Transverse colon (tissue), 4 donors: ENCODE measurements at regions not wholly inside any gene's neighbourhood (a gene's known extent, or its start where the extent isn't known, plus 50 kb on each side); places are given as distances from the start of the nearest gene placed in this dataset.

ENCODE experiments used
- DNase-seq: peaks from one replicate; pipeline ENCODE4 v3.0.0-alpha.2; 2019
- H3K27ac ChIP-seq, 4 donors: fragments of 200-600 bp; sonication (generic); 2 replicates each; pipeline ENCODE4 v1.5.1; 2016 to 2018; ENCODE audit warnings: inconsistent platforms in 4 of 4
- H3K27me3 ChIP-seq: fragments of 200-600 bp; sonication (generic); 2 replicates; pipeline ENCODE4 v1.5.1; 2017; ENCODE audit warnings: inconsistent platforms
- H3K36me3 ChIP-seq, 4 donors: fragments of 200-600 bp; sonication (generic); 2 replicates each; pipeline ENCODE4 v1.5.1; 2017 to 2019; ENCODE audit warnings: inconsistent platforms in 4 of 4
- H3K4me1 ChIP-seq, 4 donors: fragments of 200-600 bp; sonication (generic); 2 replicates each; pipeline ENCODE4 v1.5.1; 2017 to 2020; ENCODE audit warnings: inconsistent platforms in 4 of 4
- H3K4me3 ChIP-seq, 4 donors: fragments of 200-600 bp; sonication (generic); 1 replicate in 1 of 4; 2 replicates in 3 of 4; pipeline versions ENCODE4 v1.5.1 to v1.6.1; 2017 to 2019; ENCODE audit warnings: inconsistent platforms in 4 of 4
- H3K9me3 ChIP-seq, 2 donors: fragments of 200-600 bp; sonication (generic); 2 replicates each; pipeline ENCODE4 v1.5.1; 2017 to 2019; ENCODE audit warnings: inconsistent platforms in 2 of 2
- CTCF ChIP-seq, 5 experiments: fragments of 200-600 bp in 3 of 5; fragments of 450-650 bp in 2 of 5; sonication (generic) in 3 of 5; IDR thresholded peaks; 1 replicate in 2 of 5; 2 replicates in 3 of 5; pipeline ENCODE4 v1.5.1; 2016 to 2017; ENCODE audit warnings: antibody characterized with exemption in 5 of 5, inconsistent platforms in 3 of 5, mild to moderate bottlenecking in 2 of 5, moderate library complexity in 1 of 5
- EP300 ChIP-seq: sonication (generic); formaldehyde crosslinking; IDR thresholded peaks from one replicate; pipeline ENCODE4 v1.6.1; 2017; ENCODE audit warnings: antibody characterized with exemption, low read depth
- POLR2A ChIP-seq: fragments of 450-650 bp; IDR thresholded peaks from one replicate; pipeline ENCODE4 v1.6.1; 2016; ENCODE audit warnings: antibody characterized with exemption, mild to moderate bottlenecking, moderate library complexity
- POLR2AphosphoS5 ChIP-seq, 3 donors: sonication (generic); formaldehyde crosslinking; IDR thresholded peaks; one replicate each; pipeline ENCODE4 v1.6.1; 2016; ENCODE audit warnings: antibody characterized with exemption in 3 of 3
- WGBS, 2 donors: methylation state at CpG; one replicate each; pipeline ENCODE4 v1.1.5; 2018; ENCODE audit warnings: low coverage in 1 of 2; 5-methylcytosine and 5-hydroxymethylcytosine counted together
- in situ Hi-C, 4 donors: fragments of 200-750 bp; cut with MboI; loops; one replicate each; pipeline versions ENCODE4 v1.15.0 to v1.15.1; 2017; ENCODE audit warnings: low sequenced_read_pairs in 3 of 4, low pct_ligation_motif_present in 1 of 4, low pct_unique_long_range_greater_than_20kb in 1 of 4
- intact Hi-C: fragments of 100-400 bp; cut with DNase I; formaldehyde crosslinking; loops from one replicate; pipeline ENCODE4 v1.15.1; 2023; ENCODE audit warnings: low total_unique reads

- Histone ChIP-seq H3K36me3 (no peaks in the 10 kb centered on the region), H3K9me3 (no peaks in the 10 kb centered on the region), H3K27me3 (no peaks in the 10 kb centered on the region), H3K27ac (no peak overlapping the region), H3K4me1 (no peaks in the 10 kb centered on the region), H3K4me3 (no peak overlapping the region)
- in situ Hi-C loops: no loop called here
- TF ChIP-seq POLR2A: no peak
- TF ChIP-seq EP300: no peak
- TF ChIP-seq POLR2AphosphoS5 (IDR thresholded peaks at IDR 0.05): no peak
- no peak for TF ChIP-seq CTCF (IDR thresholded peaks at IDR 0.05)
- no peak for DNase-seq
- intact Hi-C loops: no loop called here
- 72 to 75% methylated on average over 5 of the region's 5 CpGs for WGBS, 2 donors
Observed at GRCh38 chr4:23959396-23960148, 69.7 kb upstream of the PPARGC1A start.

DNA sequence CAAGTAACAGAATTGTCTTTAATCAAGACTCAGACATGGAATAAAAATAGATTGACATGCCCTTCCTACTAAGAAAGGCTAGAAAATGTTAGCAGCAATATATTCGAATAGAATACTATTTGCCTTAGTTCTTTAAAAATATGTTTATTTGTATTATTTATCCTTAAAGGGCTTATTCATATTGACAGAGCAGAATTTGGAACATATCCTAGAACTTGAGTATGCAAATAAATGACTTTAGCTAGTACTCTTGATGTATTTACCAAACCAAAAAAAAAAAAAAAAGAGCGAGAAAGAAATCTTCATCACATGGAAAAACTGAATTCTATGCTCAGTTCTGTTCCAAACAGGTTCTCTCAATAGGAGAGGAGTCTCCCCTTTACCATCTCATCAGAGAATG, 68.9 kb upstream of the PPARGC1A start:
- Histone ChIP-seq H3K27ac (no peak overlapping the region), H3K36me3 (no peaks in the 10 kb centered on the region), H3K4me1 (no peaks in the 10 kb centered on the region), H3K4me3 (no peak overlapping the region), H3K9me3 (no peaks in the 10 kb centered on the region), H3K27me3 (no peaks in the 10 kb centered on the region)
- intact Hi-C loops (no loop called here), in situ Hi-C loops (no loop called here)
- TF ChIP-seq CTCF (IDR thresholded peaks at IDR 0.05) (no peak), POLR2A (no peak), POLR2AphosphoS5 (IDR thresholded peaks at IDR 0.05) (no peak), EP300 (no peak)
- WGBS, 2 donors: 74 to 93% methylated on average over 2 of the region's 2 CpGs
- no peak for DNase-seq

DNA sequence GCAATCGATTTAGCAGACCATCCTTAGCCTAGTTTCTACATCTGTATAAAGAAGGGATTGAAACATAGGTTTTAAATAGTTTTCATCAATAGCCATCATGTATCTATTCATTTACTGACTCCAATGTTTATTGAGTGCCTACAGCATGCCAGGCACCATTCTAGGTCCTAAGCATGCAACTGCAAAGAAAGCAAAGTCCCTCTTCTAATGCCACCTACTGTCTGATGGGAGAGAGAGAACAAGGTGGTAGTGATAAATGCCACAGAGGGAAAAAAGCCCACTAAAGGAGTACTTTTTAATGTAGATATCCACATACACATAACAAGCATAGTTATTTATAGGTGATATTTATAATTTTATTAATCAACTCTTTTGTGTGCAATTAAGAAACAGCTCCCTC, 67.6 kb upstream of the PPARGC1A start:
- Histone ChIP-seq H3K27ac (no peak overlapping the region), H3K4me3 (no peak overlapping the region), H3K9me3 (no peaks in the 10 kb centered on the region), H3K36me3 (no peaks in the 10 kb centered on the region), H3K27me3 (no peaks in the 10 kb centered on the region), H3K4me1 (no peaks in the 10 kb centered on the region)
- WGBS, 2 donors: 75 to 100% methylated on average over 1 of the region's 1 CpG
- intact Hi-C loops (no loop called here), in situ Hi-C loops (no loop called here)
- no peak for TF ChIP-seq CTCF (IDR thresholded peaks at IDR 0.05)
- no peak for TF ChIP-seq POLR2AphosphoS5 (IDR thresholded peaks at IDR 0.05)
- TF ChIP-seq POLR2A: no peak
- no peak for DNase-seq

- Histone ChIP-seq H3K27ac (no peak overlapping the region), H3K4me3 (no peak overlapping the region), H3K27me3 (no peaks in the 10 kb centered on the region), H3K36me3 (no peaks in the 10 kb centered on the region), H3K9me3 (no peaks in the 10 kb centered on the region), H3K4me1 (no peaks in the 10 kb centered on the region)
- TF ChIP-seq EP300: no peak
- TF ChIP-seq CTCF (IDR thresholded peaks at IDR 0.05): no peak
- no peak for TF ChIP-seq POLR2AphosphoS5 (IDR thresholded peaks at IDR 0.05)
- TF ChIP-seq POLR2A: no peak
- intact Hi-C loops: no loop called here
- DNase-seq: no peak
- 56 to 74% methylated on average over 4 of the region's 4 CpGs for WGBS, 2 donors
- in situ Hi-C loops: no loop called here
Observed at GRCh38 chr4:23956601-23957364, 66.9 kb upstream of the PPARGC1A start.
